C4-2B (cell line): ENCODE measurements at regions not wholly inside any gene's neighbourhood (a gene's known extent, or its start where the extent isn't known, plus 50 kb on each side); places are given as distances from the start of the nearest gene placed in this dataset.

ENCODE experiments used
- ZFX ChIP-seq: fragments of 450-650 bp; IDR thresholded peaks from 2 replicates; pipeline ENCODE4 v1.6.1; 2017
- TF ChIP-seq, protein P1 (sequence below): fragments of 450-650 bp; conservative IDR thresholded peaks from 2 replicates; pipeline ENCODE4 v1.5.1; 2017; ENCODE audit warnings: mild to moderate bottlenecking

- TF ChIP-seq, protein P1, sequence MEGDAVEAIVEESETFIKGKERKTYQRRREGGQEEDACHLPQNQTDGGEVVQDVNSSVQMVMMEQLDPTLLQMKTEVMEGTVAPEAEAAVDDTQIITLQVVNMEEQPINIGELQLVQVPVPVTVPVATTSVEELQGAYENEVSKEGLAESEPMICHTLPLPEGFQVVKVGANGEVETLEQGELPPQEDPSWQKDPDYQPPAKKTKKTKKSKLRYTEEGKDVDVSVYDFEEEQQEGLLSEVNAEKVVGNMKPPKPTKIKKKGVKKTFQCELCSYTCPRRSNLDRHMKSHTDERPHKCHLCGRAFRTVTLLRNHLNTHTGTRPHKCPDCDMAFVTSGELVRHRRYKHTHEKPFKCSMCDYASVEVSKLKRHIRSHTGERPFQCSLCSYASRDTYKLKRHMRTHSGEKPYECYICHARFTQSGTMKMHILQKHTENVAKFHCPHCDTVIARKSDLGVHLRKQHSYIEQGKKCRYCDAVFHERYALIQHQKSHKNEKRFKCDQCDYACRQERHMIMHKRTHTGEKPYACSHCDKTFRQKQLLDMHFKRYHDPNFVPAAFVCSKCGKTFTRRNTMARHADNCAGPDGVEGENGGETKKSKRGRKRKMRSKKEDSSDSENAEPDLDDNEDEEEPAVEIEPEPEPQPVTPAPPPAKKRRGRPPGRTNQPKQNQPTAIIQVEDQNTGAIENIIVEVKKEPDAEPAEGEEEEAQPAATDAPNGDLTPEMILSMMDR = no peak
- no peak for TF ChIP-seq ZFX
These were observed 138.4 kb upstream of the CTTNBP2 start for GRCh38 chr7:118011652-118012051.
